Astrocyte of the spinal cord (primary cell): ENCODE measurements at regions not wholly inside any gene's neighbourhood (a gene's known extent, or its start where the extent isn't known, plus 50 kb on each side); places are given as distances from the start of the nearest gene placed in this dataset.

Source experiments
- DNase-seq: peaks from one replicate; pipeline ENCODE4 v3.0.0; 2011; ENCODE audit warnings: low read depth, low spot score
- H3K4me3 ChIP-seq: 2 replicates; pipeline ENCODE4 v1.5.1; 2011; ENCODE audit warnings: low read depth, mild to moderate bottlenecking, low read length, moderate library complexity
- CTCF ChIP-seq: IDR thresholded peaks from 2 replicates; pipeline ENCODE4 v1.5.1; 2012; ENCODE audit warnings: low read depth, mild to moderate bottlenecking, low read length, inconsistent platforms
- in situ Hi-C: cut with HindIII; loops from 2 replicates; pipeline ENCODE4 v1.10.0; 2017; ENCODE audit warnings: low sequenced_read_pairs

GRCh38 chrX:102067966-102068723 is 57.3 kb upstream of the TCEAL2 start:
- in situ Hi-C loops, result no loop called here
- peak; percentile 10 for DNase-seq
- no peak overlapping the region for H3K4me3 ChIP-seq
- peak; percentile 45 for TF ChIP-seq CTCF

GRCh38 chrX:102063445-102064074 is 61.9 kb upstream of the TCEAL2 start:
- no peak overlapping the region for H3K4me3 ChIP-seq
- no peak for TF ChIP-seq CTCF
- DNase-seq, result peak; percentile 11
- in situ Hi-C loops, result no loop called here

GRCh38 chrX:102044496-102044895 is 81.0 kb upstream of the TCEAL2 start:
- in situ Hi-C loops, result no loop called here
- TF ChIP-seq CTCF, result no peak
- no peak for DNase-seq
- H3K4me3 ChIP-seq, result no peak overlapping the region

GRCh38 chrX:102043380-102043779 is 82.1 kb upstream of the TCEAL2 start:
- in situ Hi-C loops, result no loop called here
- TF ChIP-seq CTCF, result no peak
- H3K4me3 ChIP-seq, result no peak overlapping the region
- DNase-seq, result no peak

- no peak for TF ChIP-seq CTCF
- in situ Hi-C loops, result no loop called here
- no peak overlapping the region for H3K4me3 ChIP-seq
- no peak for DNase-seq
These were observed 82.8 kb upstream of the TCEAL2 start for GRCh38 chrX:102042372-102043325.

GRCh38 chrX:102029026-102029425 is 96.5 kb upstream of the TCEAL2 start:
- DNase-seq, result no peak
- H3K4me3 ChIP-seq, result no peak overlapping the region
- no peak for TF ChIP-seq CTCF
- in situ Hi-C loops, result no loop called here
